Neural progenitor cell (in vitro differentiated cells): ENCODE measurements at regions not wholly inside any gene's neighbourhood (a gene's known extent, or its start where the extent isn't known, plus 50 kb on each side); places are given as distances from the start of the nearest gene placed in this dataset.

Experiments used
- EZH2phosphoT487 ChIP-seq: fragments of 200-600 bp; sonication (generic); IDR thresholded peaks from 2 replicates; pipeline ENCODE4 v1.6.1; 2017; ENCODE audit warnings: antibody characterized with exemption
- TF ChIP-seq, protein P1 (sequence below): fragments of 200-600 bp; sonication (generic); IDR thresholded peaks from 2 replicates; pipeline ENCODE4 v1.5.1; 2017; ENCODE audit warnings: antibody characterized with exemption, mild to moderate bottlenecking

DNA sequence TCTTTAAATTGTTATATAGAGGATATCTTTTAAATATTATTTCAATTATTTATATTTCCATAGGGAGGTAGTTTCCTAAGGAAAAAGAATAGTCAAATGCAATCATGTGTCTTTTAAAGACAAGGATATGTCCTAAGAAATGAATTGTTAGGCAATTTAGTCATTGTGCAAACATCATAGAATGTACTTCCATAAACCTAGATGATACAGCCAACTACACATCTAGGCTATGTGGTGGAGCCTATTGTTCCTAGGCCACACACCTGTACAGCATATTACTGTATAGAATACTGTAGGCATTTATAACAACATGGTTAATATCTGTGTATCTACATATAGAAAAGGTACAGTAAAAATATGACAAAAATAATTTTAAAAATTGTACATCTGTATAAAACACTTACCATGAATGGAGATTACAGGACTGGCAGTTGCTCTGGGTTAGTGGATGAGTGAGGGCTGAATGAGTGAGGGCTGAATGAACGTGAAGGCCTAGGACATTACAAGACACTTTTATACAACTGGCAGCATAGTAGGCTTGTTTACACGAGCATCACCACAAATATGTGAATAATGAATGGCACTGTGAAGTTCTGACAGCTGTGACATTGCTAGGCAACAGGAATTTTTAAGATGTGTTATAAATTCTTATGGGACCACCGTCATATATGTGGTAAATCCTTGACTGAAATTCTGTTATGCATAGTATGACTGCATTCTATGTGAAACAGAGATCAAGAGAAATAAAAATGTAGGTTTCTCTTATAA is 1879.0 kb upstream of the RAG2 start:
- TF ChIP-seq, protein P1, sequence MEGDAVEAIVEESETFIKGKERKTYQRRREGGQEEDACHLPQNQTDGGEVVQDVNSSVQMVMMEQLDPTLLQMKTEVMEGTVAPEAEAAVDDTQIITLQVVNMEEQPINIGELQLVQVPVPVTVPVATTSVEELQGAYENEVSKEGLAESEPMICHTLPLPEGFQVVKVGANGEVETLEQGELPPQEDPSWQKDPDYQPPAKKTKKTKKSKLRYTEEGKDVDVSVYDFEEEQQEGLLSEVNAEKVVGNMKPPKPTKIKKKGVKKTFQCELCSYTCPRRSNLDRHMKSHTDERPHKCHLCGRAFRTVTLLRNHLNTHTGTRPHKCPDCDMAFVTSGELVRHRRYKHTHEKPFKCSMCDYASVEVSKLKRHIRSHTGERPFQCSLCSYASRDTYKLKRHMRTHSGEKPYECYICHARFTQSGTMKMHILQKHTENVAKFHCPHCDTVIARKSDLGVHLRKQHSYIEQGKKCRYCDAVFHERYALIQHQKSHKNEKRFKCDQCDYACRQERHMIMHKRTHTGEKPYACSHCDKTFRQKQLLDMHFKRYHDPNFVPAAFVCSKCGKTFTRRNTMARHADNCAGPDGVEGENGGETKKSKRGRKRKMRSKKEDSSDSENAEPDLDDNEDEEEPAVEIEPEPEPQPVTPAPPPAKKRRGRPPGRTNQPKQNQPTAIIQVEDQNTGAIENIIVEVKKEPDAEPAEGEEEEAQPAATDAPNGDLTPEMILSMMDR = no peak
- TF ChIP-seq EZH2phosphoT487 = no peak
